ENCODE measurements at regions not wholly inside any gene's neighbourhood (a gene's known extent, or its start where the extent isn't known, plus 50 kb on each side); places are given as distances from the start of the nearest gene placed in this dataset.

GRCh38 chr4:71287305-71287704 lies 51.5 kb upstream of the SLC4A4 start:
- Histone ChIP-seq H3K9me3 (no peaks in the 10 kb centered on the region), H3K27ac (no peak overlapping the region), H3K4me3 (no peak overlapping the region), H3K36me3 (no peaks in the 10 kb centered on the region), H3K4me1 (peaks cover 0 to 6% (median 0%) of the 10 kb centered on the region in 3 donors), H3K27me3 (no peaks in the 10 kb centered on the region)
- 59 to 69% methylated on average over 2 of the region's 2 CpGs for WGBS, 2 donors (ENCODE audit: low coverage in 1 of 2)
- no peak for ATAC-seq
- TF ChIP-seq, protein P1, sequence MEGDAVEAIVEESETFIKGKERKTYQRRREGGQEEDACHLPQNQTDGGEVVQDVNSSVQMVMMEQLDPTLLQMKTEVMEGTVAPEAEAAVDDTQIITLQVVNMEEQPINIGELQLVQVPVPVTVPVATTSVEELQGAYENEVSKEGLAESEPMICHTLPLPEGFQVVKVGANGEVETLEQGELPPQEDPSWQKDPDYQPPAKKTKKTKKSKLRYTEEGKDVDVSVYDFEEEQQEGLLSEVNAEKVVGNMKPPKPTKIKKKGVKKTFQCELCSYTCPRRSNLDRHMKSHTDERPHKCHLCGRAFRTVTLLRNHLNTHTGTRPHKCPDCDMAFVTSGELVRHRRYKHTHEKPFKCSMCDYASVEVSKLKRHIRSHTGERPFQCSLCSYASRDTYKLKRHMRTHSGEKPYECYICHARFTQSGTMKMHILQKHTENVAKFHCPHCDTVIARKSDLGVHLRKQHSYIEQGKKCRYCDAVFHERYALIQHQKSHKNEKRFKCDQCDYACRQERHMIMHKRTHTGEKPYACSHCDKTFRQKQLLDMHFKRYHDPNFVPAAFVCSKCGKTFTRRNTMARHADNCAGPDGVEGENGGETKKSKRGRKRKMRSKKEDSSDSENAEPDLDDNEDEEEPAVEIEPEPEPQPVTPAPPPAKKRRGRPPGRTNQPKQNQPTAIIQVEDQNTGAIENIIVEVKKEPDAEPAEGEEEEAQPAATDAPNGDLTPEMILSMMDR (IDR thresholded peaks at IDR 0.05): no peak
- TF ChIP-seq EP300 (IDR thresholded peaks at IDR 0.05): no peak
- no peak for TF ChIP-seq POLR2A (IDR thresholded peaks at IDR 0.05)
- TF ChIP-seq POLR2AphosphoS5 (IDR thresholded peaks at IDR 0.05): no peak

GRCh38 chr4:71288875-71289274 lies 49.9 kb upstream of the SLC4A4 start:
- Histone ChIP-seq H3K36me3 (no peaks in the 10 kb centered on the region), H3K27me3 (no peaks in the 10 kb centered on the region), H3K27ac (no peak overlapping the region), H3K4me1 (peaks cover 0 to 6% (median 0%) of the 10 kb centered on the region in 3 donors), H3K4me3 (no peak overlapping the region), H3K9me3 (no peaks in the 10 kb centered on the region)
- ATAC-seq: no peak
- TF ChIP-seq POLR2A (IDR thresholded peaks at IDR 0.05) (no peak), EP300 (IDR thresholded peaks at IDR 0.05) (no peak), POLR2AphosphoS5 (IDR thresholded peaks at IDR 0.05) (no peak)
- TF ChIP-seq, protein P1 (IDR thresholded peaks at IDR 0.05): no peak

All from gastroesophageal sphincter (tissue), 4 donors.